NCI-H510A treated with DMSO at 0.1 percent for 48 hours (cell line): ENCODE measurements at regions not wholly inside any gene's neighbourhood (a gene's known extent, or its start where the extent isn't known, plus 50 kb on each side); places are given as distances from the start of the nearest gene placed in this dataset.
A peak's percentile ranks its signal among the peaks of the same experiment; 100 is the strongest.
"Not testable (repeated sequence)": the region's sequence is repeated elsewhere in the genome, so short reads cannot be mapped to it uniquely, and the experiment has no call there.

Experiments
- DNase-seq: peaks from one replicate; lab custom pipeline; 2025; lab: John Stamatoyannopoulos, UW

DNA sequence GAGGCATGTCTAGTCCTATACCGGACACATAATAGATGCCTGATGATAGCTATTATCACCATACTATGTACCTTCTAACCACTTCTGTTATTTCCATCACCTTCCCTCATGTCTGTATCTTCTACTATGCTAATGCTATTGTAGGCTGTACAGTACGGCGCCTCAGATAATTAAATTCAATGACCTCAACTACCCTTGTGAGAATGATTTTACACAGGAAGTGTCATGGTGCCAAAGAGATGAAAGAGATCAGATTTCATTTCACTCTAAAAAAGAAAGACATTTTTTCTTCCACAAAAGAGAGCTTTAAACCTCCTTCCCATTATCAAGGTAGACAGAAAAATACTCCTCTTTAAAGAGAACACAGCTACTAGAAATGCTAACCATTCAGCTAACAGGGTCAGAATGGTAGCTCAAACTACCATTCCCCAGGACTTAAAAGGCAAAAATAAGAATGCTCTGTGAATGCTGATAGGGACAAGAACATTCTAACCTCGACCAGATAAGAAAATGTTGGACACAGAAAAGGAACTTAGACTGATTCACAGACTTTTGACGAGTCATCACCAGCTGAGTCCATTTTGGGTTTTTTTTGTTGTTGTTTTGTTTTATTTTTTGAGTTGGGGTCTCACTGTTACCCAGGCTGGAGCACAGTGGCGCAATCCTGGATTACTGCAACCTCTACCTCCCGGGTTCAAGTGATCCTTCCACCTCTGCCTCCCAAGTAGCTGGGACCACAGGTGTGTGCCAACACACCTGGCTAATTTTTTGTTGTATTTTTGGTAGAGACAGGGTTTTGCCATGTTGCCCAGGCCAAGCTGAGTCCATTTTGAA, 99.2 kb upstream of the RAPGEF2 start:
- peak; percentile 49 for DNase-seq

DNA sequence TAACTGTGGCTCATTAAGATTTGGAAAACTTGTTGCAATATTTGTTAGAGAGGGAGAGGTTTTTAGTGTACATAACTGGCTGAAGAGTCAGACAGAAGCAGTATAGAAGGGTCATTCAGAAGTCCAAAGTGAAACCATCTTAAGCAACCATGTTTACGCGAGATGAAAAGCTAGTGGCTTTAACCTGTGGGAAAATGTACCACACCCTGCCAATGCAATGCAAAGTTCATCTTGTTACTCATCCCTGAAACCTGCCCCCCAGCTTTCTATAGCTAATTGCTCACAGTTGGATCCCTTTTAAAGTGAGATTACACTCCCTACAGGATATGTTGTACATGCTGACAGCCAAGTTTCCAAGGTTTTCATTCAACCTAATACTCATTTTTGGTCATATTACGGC, 96.7 kb upstream of the RAPGEF2 start:
- DNase-seq = no peak

DNA sequence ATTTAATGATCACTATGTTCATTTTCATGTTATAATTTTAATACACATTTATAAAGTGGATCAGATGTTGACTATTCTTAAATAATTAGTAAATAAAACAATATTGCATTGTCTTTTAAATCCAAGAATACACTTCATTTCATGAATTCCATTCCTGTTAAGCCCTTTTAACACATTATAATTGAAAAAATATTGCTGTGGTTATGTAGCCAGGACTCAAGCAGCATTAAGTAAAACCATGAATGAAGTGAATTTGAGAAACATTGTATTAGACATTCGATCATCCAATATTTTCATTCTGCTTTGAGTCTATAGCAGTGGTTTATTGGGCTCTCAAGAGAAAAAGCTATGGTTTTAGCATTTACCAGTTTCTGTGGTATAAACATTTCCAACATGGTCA, 94.2 kb upstream of the RAPGEF2 start:
- no peak for DNase-seq

DNA sequence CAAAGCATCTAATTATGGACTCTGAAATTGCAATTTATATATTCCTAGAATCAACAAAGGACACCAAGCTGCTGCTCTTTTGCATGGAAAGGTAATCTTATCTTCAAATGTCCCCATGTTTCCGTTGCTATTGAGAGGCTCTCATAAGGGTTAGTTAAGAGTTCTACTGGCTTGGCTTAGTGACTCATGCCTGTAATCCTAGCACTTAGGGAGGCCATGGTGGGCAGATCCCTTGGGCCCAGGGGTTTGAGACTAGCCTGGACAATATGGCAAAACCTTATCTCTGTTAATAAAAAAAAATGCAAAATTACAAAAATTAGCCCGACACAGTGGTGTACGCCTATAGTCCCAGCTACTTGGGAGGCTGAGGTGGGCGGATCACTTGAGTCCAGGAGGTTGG, 93.4 kb upstream of the RAPGEF2 start:
- DNase-seq = no peak

DNA sequence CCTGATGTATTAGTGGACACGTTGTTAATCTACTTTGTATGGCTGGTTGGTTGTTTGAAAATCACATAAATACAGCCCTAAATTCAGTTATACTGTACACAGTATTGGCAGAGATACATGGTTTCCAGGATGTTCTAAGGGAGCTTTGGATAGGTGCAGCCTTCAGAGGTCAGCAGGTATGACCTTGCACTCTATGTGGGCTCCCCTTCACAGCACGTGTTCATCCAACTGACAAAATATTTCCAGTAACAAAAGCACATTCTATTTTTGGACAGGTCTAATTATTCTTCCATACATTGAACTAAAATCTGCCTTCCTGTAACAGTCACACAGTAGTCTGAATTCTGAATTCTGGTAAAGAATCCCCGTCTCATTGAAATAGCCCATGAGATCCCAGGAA, 92.8 kb upstream of the RAPGEF2 start:
- DNase-seq = no peak

DNA sequence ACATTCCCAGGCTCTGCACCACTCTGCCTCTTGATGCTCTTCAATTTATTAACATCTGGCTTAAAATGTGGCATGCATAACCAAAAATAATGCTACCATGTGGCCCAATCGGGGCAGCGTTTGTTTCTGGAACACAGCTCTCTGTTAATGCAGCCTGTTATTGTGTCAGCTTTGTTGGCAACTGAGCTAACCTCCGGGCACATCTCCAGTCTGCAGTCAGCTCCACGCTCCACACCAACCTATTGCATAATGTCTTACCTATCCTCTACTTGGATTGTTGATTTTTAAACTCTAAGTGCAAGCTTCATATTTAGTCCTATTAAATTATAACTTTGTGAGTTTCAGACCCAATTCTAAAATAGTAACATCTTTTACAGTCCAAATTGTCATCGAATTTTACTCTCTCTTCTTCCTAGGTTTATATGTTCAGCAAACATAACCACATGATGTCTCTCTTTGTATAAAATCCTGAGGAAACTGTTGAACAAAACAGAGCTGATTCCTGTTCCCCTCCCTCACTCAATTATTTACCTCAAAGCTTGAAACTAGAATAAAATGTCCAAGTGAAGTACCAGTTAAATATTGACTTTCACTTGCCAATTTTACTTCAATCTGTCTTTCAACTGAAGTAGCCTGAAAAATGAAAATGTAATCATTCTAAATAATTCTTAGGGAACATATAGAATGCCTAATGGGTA, 92.2 kb upstream of the RAPGEF2 start:
- DNase-seq = no peak

DNA sequence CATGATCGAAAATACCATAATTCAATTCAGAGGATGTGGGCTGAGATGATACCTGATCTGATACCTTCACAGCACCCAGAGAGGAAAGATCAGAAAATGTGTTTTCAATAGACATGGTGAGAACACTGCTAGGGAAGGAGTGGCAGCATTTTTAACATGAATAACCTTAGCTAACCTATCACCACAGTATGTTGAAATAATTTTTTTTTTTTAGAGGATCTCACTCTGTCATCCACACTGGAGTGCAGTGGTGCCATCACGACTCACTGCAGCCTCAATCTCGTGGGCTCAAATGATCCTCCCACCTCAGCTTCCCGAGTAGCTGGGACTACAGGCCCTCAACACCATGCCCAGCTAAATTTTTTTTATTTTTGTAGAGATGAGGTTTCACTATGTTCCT, 90.5 kb upstream of the RAPGEF2 start:
- no peak for DNase-seq

DNA sequence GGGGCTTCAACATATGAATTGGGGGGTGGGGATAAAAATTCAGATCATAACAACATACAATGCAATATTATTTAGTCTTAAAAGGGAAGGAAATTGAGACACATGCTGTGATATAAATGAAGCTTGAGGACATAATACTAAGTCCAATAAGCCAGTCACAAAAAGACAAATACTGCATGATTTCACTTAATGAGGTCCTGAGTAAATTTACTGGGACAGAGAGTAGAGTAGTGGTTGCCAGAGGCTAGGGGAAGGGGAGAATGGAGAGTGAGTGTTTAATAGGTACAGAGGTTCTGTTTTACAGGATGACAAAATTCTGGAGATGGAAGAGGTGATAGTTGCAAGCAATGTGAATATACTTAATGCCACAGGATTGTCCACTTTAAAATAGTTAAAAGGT, 89.2 kb upstream of the RAPGEF2 start:
- DNase-seq = no peak

DNA sequence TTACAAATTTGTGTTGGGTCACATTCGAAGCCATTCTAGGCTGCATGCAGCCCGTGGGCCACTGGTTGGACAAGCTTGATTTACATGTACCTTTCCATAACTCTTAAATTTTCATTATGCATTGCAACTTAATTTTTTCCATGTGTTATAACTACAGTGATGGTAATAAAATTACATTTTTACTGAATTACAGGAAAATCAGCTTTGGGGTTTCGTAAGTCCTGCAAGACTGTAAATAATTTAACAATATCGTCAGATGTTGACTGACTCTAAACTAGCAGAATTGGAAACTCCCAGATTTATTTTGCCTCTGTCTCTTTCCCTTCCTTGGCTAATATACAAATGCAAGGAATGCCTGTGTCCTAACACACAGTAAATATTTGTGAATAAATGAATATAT, 88.0 kb upstream of the RAPGEF2 start:
- DNase-seq = no peak

DNA sequence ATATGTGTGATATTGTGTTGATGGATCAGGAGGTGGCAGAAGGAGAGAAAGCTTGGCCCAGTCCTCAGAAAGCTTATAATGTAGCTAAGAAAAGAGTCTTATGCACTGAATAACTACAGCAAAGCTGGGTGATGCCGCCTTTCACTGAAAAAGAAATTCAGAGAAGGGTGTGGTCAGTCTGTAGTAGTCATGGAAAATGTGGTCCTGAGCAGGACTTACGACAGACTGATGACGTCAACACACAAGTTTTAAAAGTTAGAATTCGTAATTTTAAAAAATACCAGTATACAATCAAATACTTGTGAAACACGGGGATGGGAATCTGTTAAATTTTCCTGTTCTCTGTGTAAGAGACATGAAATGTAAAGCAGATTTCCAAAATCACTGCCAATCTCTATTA, 87.0 kb upstream of the RAPGEF2 start:
- no peak for DNase-seq

DNA sequence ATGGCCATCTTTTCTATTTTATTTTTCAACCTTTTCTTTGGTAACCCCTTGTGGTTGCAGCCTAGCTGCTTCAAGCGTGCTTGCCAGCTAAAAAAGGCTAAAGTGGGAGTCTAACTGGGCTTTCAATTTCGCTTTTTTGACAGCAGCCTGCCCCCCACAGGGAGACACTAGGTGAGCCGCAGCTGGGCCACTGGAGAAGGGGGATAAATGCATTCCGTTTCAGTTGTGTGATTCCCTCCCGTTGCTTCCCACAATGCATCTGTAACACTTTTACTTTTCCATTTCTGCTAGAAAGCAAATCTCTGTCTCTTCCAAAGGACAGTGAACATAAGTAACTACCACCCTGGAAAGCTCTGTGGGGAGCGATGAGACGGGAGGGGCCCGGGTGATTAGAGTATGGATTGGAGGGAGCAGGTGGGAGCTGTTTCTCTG, 86.3 kb upstream of the RAPGEF2 start:
- no peak for DNase-seq

DNA sequence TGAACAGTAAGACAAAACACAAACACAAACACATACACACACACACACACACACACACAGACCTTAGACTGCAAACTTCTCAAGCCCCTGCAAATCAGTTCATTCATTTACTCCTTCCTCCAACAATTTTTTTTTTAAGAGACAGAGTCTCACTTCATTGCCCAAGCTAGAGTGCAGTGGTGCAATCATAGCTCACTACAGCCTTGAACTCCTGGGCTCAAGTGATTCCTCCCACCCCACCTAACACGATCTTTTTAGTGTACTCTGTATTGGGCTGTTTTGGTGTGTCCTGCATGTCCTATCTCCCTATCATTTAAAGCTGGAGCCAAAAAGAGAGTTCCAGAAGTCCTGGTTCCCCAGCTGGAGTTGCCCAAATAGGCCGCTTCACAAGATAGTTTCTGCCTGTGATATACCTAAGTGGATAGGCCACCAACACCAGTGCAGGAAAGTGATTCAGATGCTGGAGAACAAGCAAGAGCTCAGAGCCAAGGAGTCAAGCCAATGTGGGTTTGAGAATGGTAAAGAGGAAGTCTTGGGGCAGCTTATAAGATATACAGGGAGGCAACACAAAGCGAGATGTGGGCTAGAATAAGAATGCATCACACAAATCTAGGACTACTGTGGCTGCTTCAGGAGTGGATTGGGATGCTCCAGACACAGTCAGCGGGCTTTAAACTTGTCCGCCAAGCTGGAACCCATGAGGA, 85.4 kb upstream of the RAPGEF2 start:
- no peak for DNase-seq

DNA sequence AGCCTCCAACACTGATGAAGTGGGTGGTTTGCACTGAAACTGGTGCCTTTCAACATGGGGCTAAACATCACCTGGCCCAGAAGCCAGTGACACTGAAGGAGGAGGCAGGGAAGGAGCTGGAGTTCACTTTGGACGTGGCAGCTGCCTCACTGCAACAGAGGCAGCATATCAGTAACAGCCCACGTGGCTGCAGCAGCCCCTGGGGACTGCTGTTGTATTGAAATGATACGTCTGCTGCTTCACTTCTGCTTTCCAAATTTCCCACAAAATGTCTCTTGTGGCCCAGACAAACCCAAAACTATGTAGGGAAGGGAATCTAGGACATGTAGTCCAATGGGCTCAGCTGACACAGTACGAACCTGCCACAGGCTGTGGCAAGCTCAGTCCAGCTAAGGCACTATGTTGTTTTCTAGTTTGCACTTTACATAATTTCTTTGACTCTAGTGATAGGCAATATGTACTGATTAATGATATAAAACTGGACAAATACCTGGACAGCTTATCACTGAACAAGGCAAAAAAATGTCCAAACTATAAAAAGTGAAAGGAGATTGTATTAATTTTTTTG, 84.7 kb upstream of the RAPGEF2 start:
- no peak for DNase-seq

DNA sequence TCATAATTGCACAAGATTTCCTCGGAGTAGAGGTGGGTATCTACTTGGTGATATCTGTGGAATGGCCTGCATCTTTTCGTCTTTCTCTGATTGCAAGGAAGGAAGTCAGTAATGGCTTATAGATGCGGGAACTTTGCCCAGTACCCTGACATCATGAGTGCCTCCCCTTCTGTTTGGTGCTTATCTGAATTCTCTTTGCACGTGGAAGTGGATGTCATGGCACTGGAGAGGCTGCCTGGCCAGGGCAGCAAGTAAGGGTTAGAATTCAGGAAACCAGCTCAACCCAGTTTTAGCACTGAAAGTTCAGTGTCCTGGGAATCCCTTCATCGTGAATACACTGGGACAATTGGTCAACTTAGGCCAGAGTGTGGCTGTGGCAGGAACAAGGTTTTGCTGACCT, 83.5 kb upstream of the RAPGEF2 start:
- no peak for DNase-seq

DNA sequence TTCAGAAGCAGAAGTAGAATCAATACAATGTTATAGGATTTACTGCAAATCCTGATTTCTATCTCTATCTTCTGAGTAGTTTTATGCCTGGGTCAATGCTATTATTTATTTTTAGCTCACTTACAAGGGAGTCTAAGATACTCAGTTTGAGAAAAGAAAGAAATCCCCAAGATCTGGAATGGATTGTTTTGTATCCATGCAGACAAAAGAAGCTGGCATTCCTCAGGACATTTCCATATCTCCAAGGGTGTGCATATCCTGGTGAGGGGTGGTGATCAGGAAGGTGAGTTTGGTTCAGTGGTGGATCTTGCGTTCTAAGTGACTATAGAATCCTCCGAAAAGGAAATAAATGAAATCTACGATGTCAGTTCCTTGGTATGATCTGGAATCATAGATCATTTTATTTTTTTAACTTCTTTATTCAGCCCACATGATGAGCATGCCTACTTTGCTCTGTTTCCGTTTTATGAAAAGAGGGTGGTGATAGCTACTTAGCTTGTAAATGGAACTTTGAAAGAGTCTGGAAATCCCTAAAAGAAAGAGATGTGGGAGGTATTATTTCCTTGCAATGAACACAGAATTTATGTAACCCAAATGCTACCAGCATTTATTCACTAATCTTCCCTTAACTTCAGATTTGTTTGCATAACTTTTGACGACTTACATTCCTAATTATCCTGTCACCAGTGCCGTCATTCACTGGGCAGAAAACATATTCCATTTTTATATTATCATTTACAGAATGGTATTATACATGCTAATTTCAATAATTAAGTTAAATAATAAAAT, 81.1 kb upstream of the RAPGEF2 start:
- DNase-seq = no peak

DNA sequence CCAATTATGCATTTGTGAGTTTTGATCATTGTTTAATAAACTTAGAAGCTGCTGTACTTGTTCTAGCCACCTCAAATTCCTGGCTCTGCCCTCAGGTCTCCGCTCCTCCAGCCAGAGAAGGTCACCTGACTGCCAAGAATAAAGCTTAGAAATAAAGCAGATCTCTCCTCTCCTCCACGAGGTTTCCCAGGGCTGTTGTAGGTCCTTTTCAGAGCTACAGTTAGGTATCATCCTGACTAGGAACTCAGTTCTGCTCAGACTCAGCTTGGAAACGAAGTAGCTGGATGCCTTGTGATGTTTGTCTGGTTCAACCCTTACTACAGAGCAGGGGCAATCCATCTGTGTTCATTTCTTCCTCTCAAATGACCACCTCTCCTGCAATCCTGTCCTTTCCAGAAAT, 79.1 kb upstream of the RAPGEF2 start:
- no peak for DNase-seq

DNA sequence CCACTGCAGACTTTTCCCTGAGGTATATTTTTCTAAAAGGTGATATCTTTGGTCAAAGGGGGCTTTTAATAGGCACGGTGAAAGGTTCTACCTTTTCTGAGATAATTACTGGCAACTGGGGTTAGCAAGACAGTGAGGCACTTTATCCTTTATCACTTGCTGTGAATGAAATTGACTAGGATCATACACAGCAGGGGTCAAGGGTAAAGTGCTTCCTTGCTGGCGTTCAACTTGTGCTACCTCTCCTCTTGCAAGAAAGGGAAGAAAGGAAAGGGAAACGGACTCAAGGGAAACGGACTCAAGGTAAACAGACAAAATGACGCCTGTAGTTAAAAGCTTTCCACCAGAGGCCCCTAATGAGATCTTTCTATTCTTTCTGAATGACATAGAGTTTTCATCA, 78.6 kb upstream of the RAPGEF2 start:
- no peak for DNase-seq

DNA sequence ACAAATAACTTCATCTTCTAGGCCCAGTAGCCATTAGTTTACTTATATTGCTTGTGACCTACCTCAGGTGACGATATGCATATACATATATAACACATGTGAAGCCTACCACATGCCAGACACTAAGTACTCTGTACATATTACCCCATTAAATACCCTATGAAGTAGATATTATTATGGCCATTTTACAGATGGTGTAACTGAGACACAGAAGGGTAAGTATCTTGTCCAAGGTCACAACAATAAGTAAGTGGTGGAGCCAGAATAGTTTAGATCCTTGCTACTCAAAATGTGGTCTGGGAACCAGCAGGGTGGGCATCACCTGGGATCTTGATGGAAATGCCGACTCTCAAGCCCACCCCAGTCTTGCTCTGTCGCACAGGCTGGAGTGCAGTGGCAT, 78.1 kb upstream of the RAPGEF2 start:
- DNase-seq = no peak

DNA sequence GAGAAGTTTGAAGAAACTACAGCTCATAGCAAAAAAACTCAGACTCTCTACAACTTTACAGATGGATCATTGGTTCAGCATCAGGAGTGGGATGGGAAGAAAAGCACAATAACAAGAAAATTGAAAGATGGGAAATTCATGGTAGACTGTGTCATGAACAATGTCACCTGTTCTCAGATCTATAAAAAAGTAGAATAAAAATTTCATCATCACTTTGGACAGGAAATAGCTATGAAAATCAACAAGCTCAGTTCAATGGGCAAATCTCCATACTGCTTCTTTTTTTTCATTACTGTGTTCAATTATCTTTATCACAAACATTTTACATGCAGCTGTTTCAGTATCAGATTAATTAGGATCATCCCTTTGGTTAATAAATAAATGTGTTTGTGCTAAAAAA, 76.5 kb upstream of the RAPGEF2 start:
- DNase-seq = no peak

DNA sequence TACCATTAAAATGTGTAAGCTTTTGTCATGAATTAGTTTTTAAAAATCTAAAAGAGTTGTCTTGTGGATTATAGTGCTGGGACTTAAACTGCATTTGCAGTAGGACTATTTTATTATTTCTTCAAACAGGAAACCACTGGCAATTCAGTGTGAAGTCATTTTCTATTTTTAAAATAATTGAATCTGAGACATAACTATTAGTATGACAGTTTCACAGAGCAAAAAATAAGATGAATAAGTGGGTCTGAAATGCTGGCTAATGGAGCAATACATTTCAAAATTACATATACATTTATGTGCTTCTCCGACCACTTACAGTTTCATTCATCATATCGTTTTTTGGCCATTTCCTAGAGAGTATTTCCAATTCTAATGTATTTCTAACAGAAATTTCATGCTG, 75.3 kb upstream of the RAPGEF2 start:
- no peak for DNase-seq

DNA sequence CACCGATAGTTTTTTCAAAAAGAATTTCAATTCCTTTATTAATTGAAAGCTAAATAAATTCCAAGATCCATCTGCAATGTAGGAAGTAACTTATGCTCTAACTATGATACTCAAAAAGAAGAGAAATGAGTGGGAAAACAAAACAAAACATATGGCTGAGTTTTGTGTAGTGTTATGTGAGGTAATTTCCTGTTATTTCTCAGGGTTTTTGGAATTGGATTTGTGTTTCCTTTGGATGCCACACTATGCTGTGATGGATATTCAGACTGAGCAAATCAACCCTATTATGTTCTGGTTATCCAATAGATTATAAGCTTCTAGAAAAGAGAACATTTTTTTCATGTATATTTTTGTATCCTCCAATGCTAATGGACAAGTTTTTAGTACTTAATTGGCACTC, 73.4 kb upstream of the RAPGEF2 start:
- no peak for DNase-seq

DNA sequence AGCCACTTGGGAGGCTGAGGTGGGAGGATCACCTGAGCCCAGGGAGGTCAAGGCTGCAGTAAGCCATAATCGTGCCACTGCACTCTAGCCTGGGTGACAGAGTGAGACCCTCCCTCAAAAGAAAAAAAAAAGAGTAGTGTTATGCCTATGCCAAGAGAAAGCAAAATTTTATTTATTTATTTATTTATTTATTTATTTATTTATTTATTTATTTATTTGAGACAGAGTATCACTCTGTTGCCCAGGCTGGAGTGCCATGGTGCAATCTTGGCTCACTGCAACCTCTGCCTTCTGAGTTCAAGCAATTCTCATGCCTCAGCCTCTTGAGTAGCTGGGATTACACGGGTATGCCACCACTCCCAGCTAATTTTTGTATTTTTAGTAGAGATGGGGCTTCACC, 72.6 kb upstream of the RAPGEF2 start:
- DNase-seq = not testable (repeated sequence)
